ENCODE measurements at regions not wholly inside any gene's neighbourhood (a gene's known extent, or its start where the extent isn't known, plus 50 kb on each side); places are given as distances from the start of the nearest gene placed in this dataset.

GRCh38 chr7:42690794-42691639 is 220.9 kb downstream of the C7orf25 start:
- TF ChIP-seq CTCF (IDR thresholded peaks at IDR 0.05) (peak in 2 of 3 experiments; percentile 12 to 25), POLR2A (IDR thresholded peaks at IDR 0.05) (no peak)
